ENCODE measurements at regions not wholly inside any gene's neighbourhood (a gene's known extent, or its start where the extent isn't known, plus 50 kb on each side); places are given as distances from the start of the nearest gene placed in this dataset.
A peak's percentile ranks its signal among the peaks of the same experiment; 100 is the strongest.

GRCh38 chr5:89301321-89302025, 418.5 kb upstream of the MEF2C start:
- 0 out of 2 replicates have a peak, but pooled peaks have one; percentile 15 for TF ChIP-seq POU2F2 (IDR thresholded peaks at IDR 0.05; ENCODE audit: low read depth, low read length)
- peak; percentile 81 for TF ChIP-seq SPI1 (IDR thresholded peaks at IDR 0.05; ENCODE audit: low read depth, low read length)
- TF ChIP-seq TAF1 (IDR thresholded peaks at IDR 0.05; ENCODE audit: low read depth, low read length): no peak
- DNase-seq (ENCODE audit: insufficient read length, low spot score) (no peak), FAIRE-seq (peak; percentile 48)

- no peak for TF ChIP-seq POU2F2 (IDR thresholded peaks at IDR 0.05; ENCODE audit: low read depth, low read length)
- TF ChIP-seq TAF1 (IDR thresholded peaks at IDR 0.05; ENCODE audit: low read depth, low read length): no peak
- peak; percentile 86 for TF ChIP-seq SPI1 (IDR thresholded peaks at IDR 0.05; ENCODE audit: low read depth, low read length)
- no peak for TF ChIP-seq POLR2AphosphoS5 (IDR thresholded peaks at IDR 0.05; ENCODE audit: low read depth, low read length)
- peak; percentile 26 for FAIRE-seq
- no peak for DNase-seq (ENCODE audit: insufficient read length, low spot score)
Observed at GRCh38 chr5:89300426-89300970, 417.5 kb upstream of the MEF2C start.

GRCh38 chr5:89299998-89300397, 417.0 kb upstream of the MEF2C start:
- no peak for TF ChIP-seq POU2F2 (IDR thresholded peaks at IDR 0.05; ENCODE audit: low read depth, low read length)
- TF ChIP-seq POLR2A (IDR thresholded peaks at IDR 0.05; ENCODE audit: low read depth, low read length): no peak
- TF ChIP-seq PAX5 (IDR thresholded peaks at IDR 0.05; ENCODE audit: insufficient read depth, low read length, severe bottlenecking): no peak
- no peak for TF ChIP-seq SPI1 (IDR thresholded peaks at IDR 0.05; ENCODE audit: low read depth, low read length)
- TF ChIP-seq POLR2AphosphoS5 (IDR thresholded peaks at IDR 0.05; ENCODE audit: low read depth, low read length): no peak
- no peak for TF ChIP-seq TAF1 (IDR thresholded peaks at IDR 0.05; ENCODE audit: low read depth, low read length)
- DNase-seq (ENCODE audit: insufficient read length, low spot score): no peak
- no peak for FAIRE-seq

GRCh38 chr5:89297066-89297465, 414.1 kb upstream of the MEF2C start:
- TF ChIP-seq TAF1 (IDR thresholded peaks at IDR 0.05; ENCODE audit: low read depth, low read length): no peak
- TF ChIP-seq PAX5 (IDR thresholded peaks at IDR 0.05; ENCODE audit: insufficient read depth, low read length, severe bottlenecking): no peak
- TF ChIP-seq POLR2AphosphoS5 (IDR thresholded peaks at IDR 0.05; ENCODE audit: low read depth, low read length): no peak
- no peak for TF ChIP-seq SPI1 (IDR thresholded peaks at IDR 0.05; ENCODE audit: low read depth, low read length)
- TF ChIP-seq POU2F2 (IDR thresholded peaks at IDR 0.05; ENCODE audit: low read depth, low read length): no peak
- TF ChIP-seq POLR2A (IDR thresholded peaks at IDR 0.05; ENCODE audit: low read depth, low read length): no peak
- DNase-seq (ENCODE audit: insufficient read length, low spot score) (no peak), FAIRE-seq (peak; percentile 71)

GRCh38 chr5:89293810-89294209, 410.8 kb upstream of the MEF2C start:
- FAIRE-seq: peak; percentile 45

GRCh38 chr5:89292487-89292886, 409.5 kb upstream of the MEF2C start:
- TF ChIP-seq POLR2A (IDR thresholded peaks at IDR 0.05; ENCODE audit: low read depth, low read length) (no peak), TAF1 (IDR thresholded peaks at IDR 0.05; ENCODE audit: low read depth, low read length) (no peak), POLR2AphosphoS5 (IDR thresholded peaks at IDR 0.05; ENCODE audit: low read depth, low read length) (no peak), POU2F2 (IDR thresholded peaks at IDR 0.05; ENCODE audit: low read depth, low read length) (no peak)
- FAIRE-seq (no peak), DNase-seq (ENCODE audit: insufficient read length, low spot score) (no peak)

More at GRCh38 chr5:89293810-89294209, 410.8 kb upstream of the MEF2C start:
- DNase-seq (ENCODE audit: insufficient read length, low spot score): no peak
- peak; percentile 77 for TF ChIP-seq SPI1 (IDR thresholded peaks at IDR 0.05; ENCODE audit: low read depth, low read length)
- TF ChIP-seq PAX5 (IDR thresholded peaks at IDR 0.05; ENCODE audit: insufficient read depth, low read length, severe bottlenecking): no peak

GRCh38 chr5:89289604-89290003, 406.6 kb upstream of the MEF2C start:
- no peak for FAIRE-seq
- TF ChIP-seq POLR2A (IDR thresholded peaks at IDR 0.05; ENCODE audit: low read depth, low read length) (no peak), POLR2AphosphoS5 (IDR thresholded peaks at IDR 0.05; ENCODE audit: low read depth, low read length) (no peak), PAX5 (IDR thresholded peaks at IDR 0.05; ENCODE audit: insufficient read depth, low read length, severe bottlenecking) (no peak), SPI1 (IDR thresholded peaks at IDR 0.05; ENCODE audit: low read depth, low read length) (no peak), POU2F2 (IDR thresholded peaks at IDR 0.05; ENCODE audit: low read depth, low read length) (no peak), TAF1 (IDR thresholded peaks at IDR 0.05; ENCODE audit: low read depth, low read length) (no peak)
- DNase-seq (ENCODE audit: insufficient read length, low spot score): no peak

GRCh38 chr5:89287964-89288363, 405.0 kb upstream of the MEF2C start:
- TF ChIP-seq POU2F2 (IDR thresholded peaks at IDR 0.05; ENCODE audit: low read depth, low read length): no peak
- TF ChIP-seq POLR2AphosphoS5 (IDR thresholded peaks at IDR 0.05; ENCODE audit: low read depth, low read length): no peak
- TF ChIP-seq TAF1 (IDR thresholded peaks at IDR 0.05; ENCODE audit: low read depth, low read length): no peak
- TF ChIP-seq POLR2A (IDR thresholded peaks at IDR 0.05; ENCODE audit: low read depth, low read length): no peak
- TF ChIP-seq SPI1 (IDR thresholded peaks at IDR 0.05; ENCODE audit: low read depth, low read length): no peak
- no peak for TF ChIP-seq PAX5 (IDR thresholded peaks at IDR 0.05; ENCODE audit: insufficient read depth, low read length, severe bottlenecking)
- DNase-seq (ENCODE audit: insufficient read length, low spot score) (no peak), FAIRE-seq (no peak)

- no peak for FAIRE-seq
- DNase-seq (ENCODE audit: insufficient read length, low spot score): no peak
- TF ChIP-seq TAF1 (IDR thresholded peaks at IDR 0.05; ENCODE audit: low read depth, low read length) (no peak), SPI1 (IDR thresholded peaks at IDR 0.05; ENCODE audit: low read depth, low read length) (no peak), PAX5 (IDR thresholded peaks at IDR 0.05; ENCODE audit: insufficient read depth, low read length, severe bottlenecking) (no peak), POLR2AphosphoS5 (IDR thresholded peaks at IDR 0.05; ENCODE audit: low read depth, low read length) (no peak), POU2F2 (IDR thresholded peaks at IDR 0.05; ENCODE audit: low read depth, low read length) (no peak)
Observed at GRCh38 chr5:89286320-89286719, 403.3 kb upstream of the MEF2C start.
